ENCODE measurements at regions not wholly inside any gene's neighbourhood (a gene's known extent, or its start where the extent isn't known, plus 50 kb on each side); places are given as distances from the start of the nearest gene placed in this dataset.

DNA sequence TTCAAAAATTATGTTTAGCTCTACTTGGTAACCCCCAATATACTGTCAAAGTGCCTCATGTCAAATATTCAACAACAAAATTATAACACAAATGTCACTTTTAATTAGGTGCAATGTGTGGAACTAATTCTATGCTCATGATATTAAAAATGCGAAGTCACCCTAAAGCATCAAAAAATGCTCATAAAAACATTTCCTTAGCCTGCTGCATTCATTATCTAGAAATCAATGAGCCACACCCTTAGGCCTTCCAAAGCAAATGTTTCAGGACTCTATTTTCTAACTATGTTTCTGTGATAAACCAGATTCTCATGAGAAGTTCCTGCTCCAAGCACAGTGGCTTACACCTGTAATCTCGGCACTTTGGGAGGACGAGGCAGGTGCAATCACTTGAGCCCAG, 75.0 kb upstream of the ANK3 start:
- TF ChIP-seq, protein P1, sequence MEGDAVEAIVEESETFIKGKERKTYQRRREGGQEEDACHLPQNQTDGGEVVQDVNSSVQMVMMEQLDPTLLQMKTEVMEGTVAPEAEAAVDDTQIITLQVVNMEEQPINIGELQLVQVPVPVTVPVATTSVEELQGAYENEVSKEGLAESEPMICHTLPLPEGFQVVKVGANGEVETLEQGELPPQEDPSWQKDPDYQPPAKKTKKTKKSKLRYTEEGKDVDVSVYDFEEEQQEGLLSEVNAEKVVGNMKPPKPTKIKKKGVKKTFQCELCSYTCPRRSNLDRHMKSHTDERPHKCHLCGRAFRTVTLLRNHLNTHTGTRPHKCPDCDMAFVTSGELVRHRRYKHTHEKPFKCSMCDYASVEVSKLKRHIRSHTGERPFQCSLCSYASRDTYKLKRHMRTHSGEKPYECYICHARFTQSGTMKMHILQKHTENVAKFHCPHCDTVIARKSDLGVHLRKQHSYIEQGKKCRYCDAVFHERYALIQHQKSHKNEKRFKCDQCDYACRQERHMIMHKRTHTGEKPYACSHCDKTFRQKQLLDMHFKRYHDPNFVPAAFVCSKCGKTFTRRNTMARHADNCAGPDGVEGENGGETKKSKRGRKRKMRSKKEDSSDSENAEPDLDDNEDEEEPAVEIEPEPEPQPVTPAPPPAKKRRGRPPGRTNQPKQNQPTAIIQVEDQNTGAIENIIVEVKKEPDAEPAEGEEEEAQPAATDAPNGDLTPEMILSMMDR (IDR thresholded peaks at IDR 0.05; ENCODE audit: low read depth, low read length) = no peak
- no peak for TF ChIP-seq POLR2A (IDR thresholded peaks at IDR 0.05; ENCODE audit: extremely low read depth, insufficient read length)
- TF ChIP-seq MYC (IDR thresholded peaks at IDR 0.05; ENCODE audit: low read depth, low read length) = no peak

Measured in NB4 (cell line).